Dermis blood vessel endothelial cell (primary cell): ENCODE measurements at regions not wholly inside any gene's neighbourhood (a gene's known extent, or its start where the extent isn't known, plus 50 kb on each side); places are given as distances from the start of the nearest gene placed in this dataset.
A peak's percentile ranks its signal among the peaks of the same experiment; 100 is the strongest.
"Not testable (repeated sequence)": the region's sequence is repeated elsewhere in the genome, so short reads cannot be mapped to it uniquely, and the experiment has no call there.

Source experiments
- DNase-seq: peaks from one replicate; pipeline ENCODE4 v3.0.0; 2010

DNA sequence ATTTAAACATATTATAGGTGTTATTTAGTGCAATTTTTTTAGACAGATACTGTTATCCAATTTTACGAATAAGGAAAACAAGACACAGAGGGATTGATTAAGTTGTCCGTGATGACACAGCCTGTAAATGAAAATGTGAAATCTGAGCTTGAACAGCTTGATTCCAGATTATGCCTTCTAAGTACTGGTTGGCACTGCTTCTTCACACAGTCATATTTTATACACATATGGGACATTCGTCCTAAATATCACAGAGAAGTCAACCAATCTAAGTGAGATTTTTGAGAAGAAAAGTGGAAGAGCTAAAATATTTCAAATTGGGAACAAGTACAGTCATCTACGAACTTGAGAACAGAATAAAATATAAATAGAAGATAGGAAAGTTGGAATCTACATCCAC, 756.3 kb downstream of the BCKDHB start:
- no peak for DNase-seq

DNA sequence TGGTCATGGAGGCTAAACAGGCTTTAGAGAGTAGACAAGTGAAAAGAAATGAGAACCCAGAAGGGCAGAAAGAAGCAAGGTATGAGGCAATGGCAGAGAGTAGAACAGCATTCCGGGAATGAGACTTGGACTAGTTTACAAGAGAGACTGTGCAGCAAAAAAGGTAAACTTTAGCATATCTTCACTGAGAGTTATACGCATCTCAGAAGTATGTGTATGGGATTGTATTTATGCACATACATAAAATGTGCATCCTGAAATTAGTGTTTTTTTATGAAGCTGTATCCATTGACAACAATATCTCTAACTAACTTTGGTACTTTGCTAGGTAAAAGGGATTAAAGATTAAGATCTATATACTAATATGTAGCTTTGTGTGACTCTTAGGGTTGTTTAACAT, 753.6 kb downstream of the BCKDHB start:
- no peak for DNase-seq

DNA sequence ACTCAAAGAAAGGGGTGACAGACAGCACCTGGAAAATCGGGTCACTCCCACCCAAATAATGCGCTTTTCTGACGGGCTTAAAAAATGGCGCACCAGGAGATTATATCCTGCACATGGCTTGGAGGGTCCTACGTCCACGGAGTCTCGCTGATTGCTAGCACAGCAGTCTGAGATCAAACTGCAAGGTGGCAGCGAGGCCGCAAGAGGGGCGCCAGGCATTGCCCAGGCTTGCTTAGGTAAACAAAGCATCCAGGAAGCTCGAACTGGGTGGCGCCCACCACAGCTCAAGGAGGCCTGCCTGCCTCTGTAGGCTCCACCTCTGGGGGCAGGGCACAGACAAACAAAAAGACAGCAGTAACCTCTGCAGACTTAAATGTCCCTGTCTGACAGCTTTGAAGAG, 741.5 kb downstream of the BCKDHB start:
- not testable (repeated sequence) for DNase-seq

DNA sequence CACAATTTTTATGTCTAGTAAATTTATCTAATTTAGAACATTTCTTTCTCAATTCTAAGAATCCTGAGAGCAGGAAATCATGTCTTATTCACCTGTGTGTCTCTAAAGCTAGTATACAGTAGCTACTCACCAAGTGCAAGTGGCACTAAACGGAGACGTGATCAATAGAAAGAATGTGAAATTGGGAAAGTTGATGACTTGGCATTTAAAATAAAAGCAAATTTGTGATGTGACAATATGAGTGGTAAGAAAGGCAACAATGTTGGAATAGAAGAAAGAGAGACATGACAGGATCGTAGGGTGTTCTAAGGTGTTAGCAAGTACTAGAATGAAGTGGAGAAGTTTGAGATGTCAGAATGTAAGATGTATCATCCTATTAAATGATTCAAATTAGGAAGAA, 725.9 kb downstream of the BCKDHB start:
- DNase-seq, result no peak

GRCh38 chr6:80793411-80793810, 686.9 kb downstream of the BCKDHB start:
- DNase-seq, result no peak

DNA sequence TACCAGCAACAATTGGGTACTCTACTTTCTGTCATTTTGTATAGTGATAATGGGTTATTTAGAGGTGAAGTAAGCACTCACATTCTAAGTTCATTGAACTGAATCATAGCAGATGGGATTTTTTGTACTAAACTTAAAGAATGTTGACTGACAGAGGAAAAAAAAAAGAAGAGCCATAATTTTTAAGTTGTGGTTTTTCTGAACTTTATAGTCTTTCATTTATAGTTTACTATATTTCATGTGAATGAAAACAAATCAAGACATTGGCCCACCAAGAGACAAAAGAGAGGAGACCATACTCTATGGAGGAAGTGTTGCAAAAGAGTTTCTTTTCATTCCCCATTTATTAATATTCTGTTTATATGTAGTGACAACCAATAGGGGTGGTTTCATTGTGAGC, 685.7 kb downstream of the BCKDHB start:
- no peak for DNase-seq

DNA sequence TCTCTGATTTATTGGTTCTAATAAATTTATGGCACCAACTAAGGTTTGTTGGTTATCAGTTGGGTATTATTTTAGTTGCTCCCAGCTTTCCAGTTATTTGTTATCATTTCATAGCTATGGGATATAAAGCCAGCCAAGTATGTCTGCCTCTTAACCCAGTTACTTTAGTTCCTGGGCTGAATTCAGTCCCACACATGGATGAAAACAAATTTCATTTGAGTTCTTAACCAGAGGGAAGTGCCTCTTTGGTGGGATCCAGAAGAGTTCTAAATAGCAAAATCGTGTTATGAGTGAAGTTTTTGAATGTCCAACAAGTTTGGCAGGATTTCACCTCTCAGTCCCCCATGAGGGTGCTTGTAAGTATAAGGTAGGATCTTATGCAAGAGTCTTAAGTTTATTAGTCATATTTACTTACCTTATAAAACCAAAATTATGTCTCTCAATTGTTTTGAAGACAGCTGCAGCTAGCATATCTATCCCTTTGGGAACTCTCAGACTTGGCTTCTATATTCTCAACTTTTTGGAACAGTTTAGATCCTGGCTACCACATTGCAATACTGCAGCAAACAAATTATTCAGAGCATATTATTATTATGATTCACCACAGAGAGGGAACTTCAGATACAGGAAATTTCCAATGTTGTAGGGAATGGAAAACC, 683.6 kb downstream of the BCKDHB start:
- no peak for DNase-seq

DNA sequence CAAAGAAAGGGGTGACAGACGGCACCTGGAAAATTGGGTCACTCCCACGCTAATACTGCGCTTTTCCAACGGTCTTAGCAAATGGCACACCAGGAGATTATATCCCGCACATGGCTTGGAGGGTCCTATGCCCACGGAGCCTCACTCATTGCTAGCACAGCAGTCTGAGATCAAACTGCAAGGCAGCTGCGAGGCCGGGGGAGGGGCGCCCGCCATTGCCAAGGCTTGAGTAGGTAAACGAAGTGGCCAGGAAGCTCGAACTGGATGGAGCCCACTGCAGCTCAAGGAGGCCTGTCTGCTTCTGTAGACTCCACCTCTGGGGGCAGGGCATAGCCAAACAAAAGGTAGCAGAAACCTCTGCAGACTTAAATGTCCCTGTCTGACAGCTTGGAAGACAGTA, 676.8 kb downstream of the BCKDHB start:
- DNase-seq, result not testable (repeated sequence)

DNA sequence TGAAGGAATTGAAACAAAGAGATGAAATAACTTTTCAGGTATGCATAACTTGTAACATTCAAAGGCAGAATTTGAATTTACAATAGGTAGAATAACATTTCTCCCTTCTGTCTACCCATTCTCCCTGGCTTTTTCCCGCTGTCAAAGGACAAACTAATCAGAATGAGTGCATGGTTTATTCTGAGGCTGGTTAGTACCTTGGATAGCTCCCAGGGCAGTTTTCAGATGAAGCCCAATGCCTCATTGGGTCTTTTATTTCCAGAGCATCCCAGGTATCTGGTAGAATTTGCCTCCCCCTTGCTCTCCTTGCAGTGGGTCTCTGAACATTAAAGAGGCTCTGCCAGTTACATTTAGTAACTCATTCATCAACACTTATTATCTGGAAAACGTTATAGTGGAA, 665.5 kb downstream of the BCKDHB start:
- peak; percentile 4 for DNase-seq

DNA sequence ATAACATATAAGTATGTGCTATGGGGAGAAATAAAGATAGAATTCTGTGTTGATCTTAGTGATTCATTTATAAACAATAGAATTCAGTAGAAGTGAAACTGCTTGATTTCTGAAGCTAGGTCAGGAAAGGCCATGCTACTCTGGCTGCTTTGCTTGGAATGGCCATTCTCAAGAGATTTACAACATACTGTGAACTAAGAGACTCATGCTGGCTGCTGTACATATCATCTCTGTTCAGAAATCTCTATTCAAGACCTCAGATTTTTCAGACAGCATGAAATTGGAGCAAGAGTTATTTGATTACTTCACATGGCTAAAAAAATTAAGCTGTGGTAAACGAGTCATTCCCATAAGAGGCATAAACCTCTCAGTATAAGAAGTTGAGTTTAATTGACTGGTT, 662.6 kb downstream of the BCKDHB start:
- DNase-seq, result no peak

- no peak for DNase-seq
Measured at GRCh38 chr6:80767808-80768207, 661.3 kb downstream of the BCKDHB start.

- no peak for DNase-seq
Measured at GRCh38 chr6:80744213-80744612, 637.7 kb downstream of the BCKDHB start.

DNA sequence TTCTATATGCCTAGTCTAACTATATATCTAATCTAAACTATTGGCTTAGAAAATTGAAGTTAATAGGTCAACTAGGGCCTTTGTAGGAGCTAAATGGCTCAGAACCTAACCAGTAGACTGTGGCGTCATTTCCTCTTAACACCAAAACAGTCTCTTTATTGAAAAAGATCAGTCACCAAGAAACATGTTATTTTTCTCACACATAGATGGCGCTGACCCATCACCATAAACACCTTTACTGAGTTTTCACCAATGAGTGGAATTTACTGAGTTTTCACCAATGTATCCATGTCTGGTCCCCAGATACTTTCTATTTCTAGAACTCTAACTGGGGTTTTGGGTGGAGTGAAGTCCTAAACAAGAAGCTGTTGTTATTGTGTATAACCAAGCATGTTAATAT, 636.0 kb downstream of the BCKDHB start:
- DNase-seq, result peak; percentile 30

- no peak for DNase-seq
Measured at GRCh38 chr6:80733641-80734040, 627.2 kb downstream of the BCKDHB start.

DNA sequence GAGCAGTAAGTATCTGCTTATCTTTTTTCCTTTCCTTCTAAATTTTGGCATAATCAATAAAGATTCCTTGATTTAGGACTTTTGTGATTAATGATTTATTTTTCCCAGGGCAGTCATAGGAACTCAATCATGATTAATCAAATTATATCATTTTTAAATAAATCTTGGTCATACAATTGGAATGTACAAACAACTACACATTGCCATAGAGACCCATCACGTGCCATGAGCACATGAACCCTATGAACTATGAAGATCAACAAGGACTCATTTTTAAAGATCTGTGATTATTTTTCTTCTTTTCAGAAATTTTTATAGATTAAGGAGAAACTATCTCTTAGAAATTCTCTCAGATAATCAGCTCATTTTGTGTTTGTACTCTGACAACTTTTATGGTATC, 622.4 kb downstream of the BCKDHB start:
- DNase-seq, result no peak

- DNase-seq, result no peak
Measured at GRCh38 chr6:80728101-80728750, 621.8 kb downstream of the BCKDHB start.

DNA sequence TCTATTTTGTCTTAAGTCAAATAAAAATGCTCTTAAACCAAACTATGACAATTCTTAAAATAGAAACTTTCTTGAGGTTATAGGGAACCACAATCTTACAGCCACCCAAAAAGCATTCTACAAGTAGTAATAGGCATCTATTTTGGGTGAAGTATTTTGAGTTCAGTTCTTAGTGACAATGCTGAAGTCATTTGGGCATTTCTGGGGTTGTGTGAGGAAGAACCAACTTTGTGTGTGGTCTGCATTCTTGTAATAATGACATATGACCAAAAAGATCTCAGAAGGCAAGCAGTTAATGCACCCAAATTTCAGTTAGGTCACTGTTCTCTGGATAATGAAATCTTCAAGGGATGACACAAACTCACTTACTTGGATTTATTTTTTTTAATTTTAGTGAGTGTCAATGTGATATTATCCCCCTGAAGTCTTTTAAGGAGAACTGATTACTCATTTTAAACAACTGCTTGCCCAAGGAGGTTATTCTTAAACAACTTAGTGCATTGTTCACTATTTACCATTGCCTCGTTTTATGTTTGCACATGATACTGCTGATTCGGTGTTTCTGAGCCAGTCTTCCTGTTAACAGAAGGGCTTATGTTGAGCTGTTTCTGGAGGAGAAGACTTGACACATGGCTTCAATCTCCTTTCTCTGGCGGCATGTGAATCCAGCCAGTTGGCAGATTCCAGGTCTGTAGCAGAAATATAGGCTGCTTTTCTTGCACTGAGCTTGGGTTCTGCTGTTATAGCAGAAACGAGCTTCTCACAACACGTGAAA, 618.9 kb downstream of the BCKDHB start:
- DNase-seq, result no peak

DNA sequence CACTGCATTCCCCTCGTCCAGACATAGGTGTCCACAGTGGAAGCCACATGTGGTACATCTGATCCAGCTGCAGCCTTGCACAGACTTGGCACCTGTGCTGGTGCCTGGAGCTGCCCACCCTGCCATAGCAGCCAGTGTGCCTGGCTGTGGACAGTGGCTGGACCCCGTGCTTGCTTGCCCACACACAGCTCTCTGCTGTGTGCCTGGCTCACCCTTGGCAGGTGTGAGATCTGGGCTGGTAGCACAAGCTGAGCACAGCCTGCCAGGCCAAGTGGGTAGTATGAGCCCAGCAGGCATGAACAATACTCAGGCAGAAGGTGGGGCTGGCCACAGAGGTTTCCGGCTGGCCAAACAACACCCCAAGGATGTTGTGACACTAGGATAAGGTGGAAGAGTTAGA, 614.4 kb downstream of the BCKDHB start:
- DNase-seq, result no peak

DNA sequence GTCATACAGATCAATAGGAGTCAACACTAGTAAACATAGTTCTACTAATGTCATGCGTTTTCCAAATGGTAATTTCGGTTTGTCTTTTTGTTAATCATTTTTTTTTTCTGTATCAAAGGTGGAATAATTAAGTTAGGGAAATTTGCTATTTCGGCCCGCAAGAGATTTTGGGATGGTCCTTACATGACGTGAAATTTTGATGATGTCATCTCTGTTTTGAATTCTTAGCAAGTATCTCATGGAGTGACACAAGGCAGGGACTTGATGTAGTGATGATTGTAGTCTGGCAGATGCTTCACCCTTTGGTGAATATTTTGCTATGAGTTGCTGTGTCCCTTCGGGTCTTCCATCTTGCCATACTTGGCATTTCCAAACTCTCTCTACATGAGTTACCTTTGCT, 608.0 kb downstream of the BCKDHB start:
- no peak for DNase-seq

- DNase-seq, result no peak
Measured at GRCh38 chr6:80698459-80698858, 592.0 kb downstream of the BCKDHB start.

- no peak for DNase-seq
Measured at GRCh38 chr6:80696268-80696667, 589.8 kb downstream of the BCKDHB start.

DNA sequence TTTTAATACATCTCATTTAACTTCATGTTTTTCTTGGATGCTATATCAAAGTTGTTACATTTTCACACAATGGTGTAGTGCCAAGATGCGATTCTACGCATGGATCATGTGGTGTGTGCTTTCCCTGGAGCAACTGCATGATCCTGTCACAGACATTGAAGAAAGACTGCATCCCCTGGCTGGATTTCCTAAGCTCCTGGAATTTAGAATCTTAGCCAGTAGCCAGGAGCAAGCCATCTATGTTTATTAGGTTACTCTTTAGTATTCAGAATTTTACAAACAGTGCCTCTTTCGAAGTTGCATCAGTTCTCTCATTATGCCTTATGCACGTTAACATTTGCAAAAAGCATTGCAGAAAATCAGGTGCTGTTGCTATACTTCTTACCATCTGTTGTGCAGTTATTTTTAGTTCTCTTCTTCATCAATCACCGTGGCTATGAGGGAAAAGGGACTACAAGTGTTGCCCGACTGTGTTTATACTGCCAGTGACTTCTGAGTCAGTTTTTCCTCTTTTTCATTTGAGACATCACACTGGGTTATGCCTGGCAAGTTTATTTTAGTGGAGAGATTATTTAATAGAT, 584.2 kb downstream of the BCKDHB start:
- no peak for DNase-seq

- no peak for DNase-seq
Measured at GRCh38 chr6:80689716-80690395, 583.4 kb downstream of the BCKDHB start.
